SK-N-SH treated with all-trans-retinoic acid at 6 μM for 48 hours (cell line): ENCODE measurements at regions not wholly inside any gene's neighbourhood (a gene's known extent, or its start where the extent isn't known, plus 50 kb on each side); places are given as distances from the start of the nearest gene placed in this dataset.

Experiments
- ARNTL ChIP-seq: fragments of 450-650 bp; formaldehyde crosslinking; IDR thresholded peaks from 2 replicates; pipeline ENCODE4 v1.5.0; 2020; ENCODE audit warnings: low read depth, mild to moderate bottlenecking, moderate library complexity, borderline replicate concordance
- ESRRG ChIP-seq: fragments of 250-450 bp; sonication (Bioruptor Pico); IDR thresholded peaks from 2 replicates; pipeline ENCODE4 v1.6.1; 2021; ENCODE audit warnings: mild to moderate bottlenecking
- GLIS3 ChIP-seq: fragments of 250-450 bp; sonication (Bioruptor Pico); IDR thresholded peaks from 2 replicates; pipeline ENCODE4 v1.5.0; 2020; ENCODE audit warnings: mild to moderate bottlenecking, moderate library complexity
- SNAI2 ChIP-seq: fragments of 250-450 bp; sonication (Bioruptor Pico); IDR thresholded peaks from 2 replicates; pipeline ENCODE4 v1.5.0; 2020; ENCODE audit warnings: mild to moderate bottlenecking, moderate library complexity
- ZFP30 ChIP-seq: fragments of 450-650 bp; formaldehyde crosslinking; IDR thresholded peaks from 2 replicates; pipeline ENCODE4 v1.5.0; 2022; ENCODE audit warnings: mild to moderate bottlenecking, moderate library complexity
- ZNF565 ChIP-seq: fragments of 450-650 bp; formaldehyde crosslinking; conservative IDR thresholded peaks from 2 replicates; pipeline ENCODE4 v1.5.0; 2020; ENCODE audit warnings: low read depth, mild to moderate bottlenecking, moderate library complexity
- TF ChIP-seq, protein P1 (sequence below): fragments of 250-450 bp; sonication (Bioruptor Pico); IDR thresholded peaks from 2 replicates; pipeline ENCODE4 v1.8.0; 2020; ENCODE audit warnings: mild to moderate bottlenecking, moderate library complexity, borderline replicate concordance
- TF ChIP-seq, protein P2 (sequence below): fragments of 250-450 bp; sonication (Bioruptor Pico); IDR thresholded peaks from 2 replicates; pipeline ENCODE4 v1.5.1; 2021; ENCODE audit warnings: mild to moderate bottlenecking, moderate library complexity

GRCh38 chr6:80523010-80523409, 416.5 kb downstream of the BCKDHB start:
- TF ChIP-seq SNAI2 (CRISPR knock-in tag) (no peak), ZFP30 (CRISPR knock-in tag) (no peak), ZNF565 (no peak), ESRRG (CRISPR knock-in tag) (no peak), GLIS3 (CRISPR knock-in tag) (no peak), ARNTL (no peak)
- TF ChIP-seq, protein P1, sequence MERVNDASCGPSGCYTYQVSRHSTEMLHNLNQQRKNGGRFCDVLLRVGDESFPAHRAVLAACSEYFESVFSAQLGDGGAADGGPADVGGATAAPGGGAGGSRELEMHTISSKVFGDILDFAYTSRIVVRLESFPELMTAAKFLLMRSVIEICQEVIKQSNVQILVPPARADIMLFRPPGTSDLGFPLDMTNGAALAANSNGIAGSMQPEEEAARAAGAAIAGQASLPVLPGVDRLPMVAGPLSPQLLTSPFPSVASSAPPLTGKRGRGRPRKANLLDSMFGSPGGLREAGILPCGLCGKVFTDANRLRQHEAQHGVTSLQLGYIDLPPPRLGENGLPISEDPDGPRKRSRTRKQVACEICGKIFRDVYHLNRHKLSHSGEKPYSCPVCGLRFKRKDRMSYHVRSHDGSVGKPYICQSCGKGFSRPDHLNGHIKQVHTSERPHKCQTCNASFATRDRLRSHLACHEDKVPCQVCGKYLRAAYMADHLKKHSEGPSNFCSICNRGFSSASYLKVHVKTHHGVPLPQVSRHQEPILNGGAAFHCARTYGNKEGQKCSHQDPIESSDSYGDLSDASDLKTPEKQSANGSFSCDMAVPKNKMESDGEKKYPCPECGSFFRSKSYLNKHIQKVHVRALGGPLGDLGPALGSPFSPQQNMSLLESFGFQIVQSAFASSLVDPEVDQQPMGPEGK (CRISPR knock-in tag) = no peak
- TF ChIP-seq, protein P2, sequence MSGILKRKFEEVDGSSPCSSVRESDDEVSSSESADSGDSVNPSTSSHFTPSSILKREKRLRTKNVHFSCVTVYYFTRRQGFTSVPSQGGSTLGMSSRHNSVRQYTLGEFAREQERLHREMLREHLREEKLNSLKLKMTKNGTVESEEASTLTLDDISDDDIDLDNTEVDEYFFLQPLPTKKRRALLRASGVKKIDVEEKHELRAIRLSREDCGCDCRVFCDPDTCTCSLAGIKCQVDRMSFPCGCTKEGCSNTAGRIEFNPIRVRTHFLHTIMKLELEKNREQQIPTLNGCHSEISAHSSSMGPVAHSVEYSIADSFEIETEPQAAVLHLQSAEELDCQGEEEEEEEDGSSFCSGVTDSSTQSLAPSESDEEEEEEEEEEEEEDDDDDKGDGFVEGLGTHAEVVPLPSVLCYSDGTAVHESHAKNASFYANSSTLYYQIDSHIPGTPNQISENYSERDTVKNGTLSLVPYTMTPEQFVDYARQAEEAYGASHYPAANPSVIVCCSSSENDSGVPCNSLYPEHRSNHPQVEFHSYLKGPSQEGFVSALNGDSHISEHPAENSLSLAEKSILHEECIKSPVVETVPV (CRISPR knock-in tag) = no peak
